Large intestine (tissue), 3 donors: ENCODE measurements at regions not wholly inside any gene's neighbourhood (a gene's known extent, or its start where the extent isn't known, plus 50 kb on each side); places are given as distances from the start of the nearest gene placed in this dataset.

ENCODE experiments used
- DNase-seq, 2 donors: peaks; one replicate each; pipeline versions ENCODE4 v3.0.0 to v3.0.0-alpha.2; 2013
- H3K27ac ChIP-seq: one replicate; pipeline ENCODE4 v1.5.1; 2013; ENCODE audit warnings: low read length
- H3K27me3 ChIP-seq: 2 replicates; pipeline ENCODE4 v1.6.1; 2013; ENCODE audit warnings: low read length; ENCODE audit not compliant: control insufficient read depth, insufficient read depth
- H3K36me3 ChIP-seq: 2 replicates; pipeline ENCODE4 v1.6.1; 2013; ENCODE audit warnings: low read length; ENCODE audit not compliant: control insufficient read depth, insufficient read depth
- H3K4me1 ChIP-seq: one replicate; pipeline ENCODE4 v1.6.1; 2013; ENCODE audit warnings: low read length; ENCODE audit not compliant: control insufficient read depth, insufficient read depth
- H3K4me3 ChIP-seq: one replicate; pipeline ENCODE4 v1.5.1; 2013; ENCODE audit warnings: low read length
- H3K9me3 ChIP-seq: one replicate; pipeline ENCODE4 v1.6.1; 2013; ENCODE audit warnings: mild to moderate bottlenecking, low read depth, low read length, moderate library complexity; ENCODE audit not compliant: control insufficient read depth
- WGBS: methylation state at CpG from one replicate; pipeline ENCODE4 v1.1.5; 2013; ENCODE audit warnings: low lambda C conversion rate; ENCODE audit not compliant: insufficient coverage; 5-methylcytosine and 5-hydroxymethylcytosine counted together

DNA sequence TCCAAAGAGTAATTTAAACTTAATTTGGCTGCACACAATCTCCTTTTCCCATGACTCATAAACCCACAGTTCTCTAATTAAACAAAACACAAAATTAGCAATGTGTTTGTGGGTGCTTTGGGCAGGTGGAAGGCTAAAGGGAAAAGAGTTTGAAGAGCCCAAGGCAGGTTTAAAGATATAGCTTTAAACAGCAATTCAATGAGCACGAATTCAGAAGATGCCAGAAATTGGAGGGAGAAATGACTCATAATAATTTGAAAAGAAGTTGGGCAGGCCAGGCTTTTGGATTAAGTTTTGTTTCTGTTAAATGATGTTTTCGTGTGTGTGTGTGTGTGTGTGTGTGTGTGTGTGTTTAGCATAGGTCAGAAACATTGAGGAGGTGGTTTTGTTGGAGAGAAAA lies 594.8 kb upstream of the ZEB2 start:
- Histone ChIP-seq H3K36me3 (no peaks in the 10 kb centered on the region), H3K4me3 (no peak overlapping the region), H3K4me1 (no peaks in the 10 kb centered on the region), H3K27me3 (no peaks in the 10 kb centered on the region), H3K27ac (no peak overlapping the region), H3K9me3 (no peaks in the 10 kb centered on the region)
- WGBS: 80% methylated on average over 1 of the region's 2 CpGs
- no peak for DNase-seq

- Histone ChIP-seq H3K27me3 (no peaks in the 10 kb centered on the region), H3K4me3 (no peak overlapping the region), H3K36me3 (no peaks in the 10 kb centered on the region), H3K9me3 (no peaks in the 10 kb centered on the region), H3K4me1 (no peaks in the 10 kb centered on the region), H3K27ac (no peak overlapping the region)
- DNase-seq: no peak
Observed at GRCh38 chr2:145112467-145112866, 592.5 kb upstream of the ZEB2 start.

- no peak overlapping the region for H3K27ac ChIP-seq
- WGBS: no CpG with 5 or more reads among the region's 3 CpGs
Observed at GRCh38 chr2:145110668-145111356, 590.9 kb upstream of the ZEB2 start.

DNA sequence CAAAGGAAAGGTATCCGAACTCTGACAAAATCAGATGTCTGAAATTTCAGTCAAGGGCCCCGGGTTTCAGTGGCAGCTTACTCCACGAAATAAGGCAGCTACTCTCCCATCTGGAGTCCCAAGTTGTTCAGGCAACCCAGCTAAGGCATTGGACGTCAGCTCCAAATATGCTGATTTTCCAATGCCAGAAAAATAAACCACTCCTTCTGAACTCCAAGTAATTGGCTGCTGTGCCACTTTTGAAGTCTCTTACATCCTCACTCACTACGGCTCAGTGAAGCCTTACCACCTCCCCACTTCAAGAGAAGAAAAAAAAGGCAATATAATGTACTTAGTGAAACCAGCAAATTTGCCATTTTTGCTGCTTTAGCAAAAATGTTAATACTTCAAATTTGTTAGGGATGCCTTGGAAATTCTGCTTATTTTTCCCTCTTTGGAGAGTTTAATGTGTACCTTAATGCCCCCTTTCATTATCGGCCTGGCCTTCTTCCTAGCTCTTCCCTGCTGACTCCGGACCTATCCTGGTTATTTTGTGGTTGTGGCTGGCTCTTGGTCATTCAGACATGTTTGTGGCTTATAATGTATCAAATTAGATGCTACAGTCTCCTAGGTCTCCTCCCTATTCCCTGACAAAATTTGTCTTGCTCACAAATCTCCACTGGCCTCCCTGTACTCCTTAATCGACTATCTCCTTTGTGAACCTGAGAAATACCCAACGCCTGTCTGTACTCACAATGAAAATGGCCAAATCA lies 589.2 kb upstream of the ZEB2 start:
- no peak overlapping the region for H3K27ac ChIP-seq
- H3K36me3 ChIP-seq: no peaks in the 10 kb centered on the region
- no peaks in the 10 kb centered on the region for H3K27me3 ChIP-seq
- H3K9me3 ChIP-seq: no peaks in the 10 kb centered on the region
- no peak overlapping the region for H3K4me3 ChIP-seq
- H3K4me1 ChIP-seq: no peaks in the 10 kb centered on the region
- DNase-seq: no peak
- WGBS: 100% methylated on average over 3 of the region's 9 CpGs

More at GRCh38 chr2:145110668-145111356, 590.9 kb upstream of the ZEB2 start:
- H3K36me3 ChIP-seq: no peaks in the 10 kb centered on the region
- H3K4me3 ChIP-seq: no peak overlapping the region
- no peaks in the 10 kb centered on the region for H3K27me3 ChIP-seq
- no peaks in the 10 kb centered on the region for H3K9me3 ChIP-seq
- no peaks in the 10 kb centered on the region for H3K4me1 ChIP-seq
- no peak for DNase-seq

DNA sequence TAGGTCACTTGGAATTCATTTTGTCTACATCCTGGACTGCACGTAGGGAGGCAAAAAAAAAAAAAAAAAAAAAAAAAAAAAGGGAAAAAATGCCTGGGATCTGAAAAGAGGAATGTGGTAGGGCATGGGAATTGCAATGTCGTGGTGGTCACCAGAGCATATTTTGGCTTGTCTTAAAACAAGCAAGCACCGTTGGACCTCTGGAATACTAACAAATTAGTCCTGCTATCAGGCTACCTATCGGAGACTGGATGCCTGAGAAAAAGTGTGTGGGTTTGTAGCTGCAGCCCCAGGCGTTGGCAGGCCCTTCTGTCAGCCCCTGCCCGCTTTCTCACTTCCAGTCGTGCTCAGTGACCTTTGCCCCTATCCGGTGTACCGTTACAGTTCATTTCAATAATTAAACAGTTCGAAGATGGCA lies 588.5 kb upstream of the ZEB2 start:
- H3K36me3 ChIP-seq: no peaks in the 10 kb centered on the region
- H3K4me3 ChIP-seq: no peak overlapping the region
- no peak for DNase-seq
- H3K4me1 ChIP-seq: no peaks in the 10 kb centered on the region
- no peak overlapping the region for H3K27ac ChIP-seq
- no peaks in the 10 kb centered on the region for H3K27me3 ChIP-seq
- WGBS: 100% methylated on average over 1 of the region's 10 CpGs
- H3K9me3 ChIP-seq: no peaks in the 10 kb centered on the region

GRCh38 chr2:145106293-145106692 lies 586.4 kb upstream of the ZEB2 start:
- no peak for DNase-seq
- Histone ChIP-seq H3K4me3 (no peak overlapping the region), H3K36me3 (no peaks in the 10 kb centered on the region), H3K27me3 (no peaks in the 10 kb centered on the region), H3K9me3 (no peaks in the 10 kb centered on the region), H3K4me1 (no peaks in the 10 kb centered on the region), H3K27ac (no peak overlapping the region)
- 100% methylated on average over 4 of the region's 5 CpGs for WGBS

- H3K4me3 ChIP-seq: no peak overlapping the region
- 100% methylated on average over 1 of the region's 2 CpGs for WGBS
- DNase-seq: no peak
- H3K27ac ChIP-seq: no peak overlapping the region
- no peaks in the 10 kb centered on the region for H3K4me1 ChIP-seq
- no peaks in the 10 kb centered on the region for H3K27me3 ChIP-seq
- no peaks in the 10 kb centered on the region for H3K9me3 ChIP-seq
- no peaks in the 10 kb centered on the region for H3K36me3 ChIP-seq
Observed at GRCh38 chr2:145102706-145103105, 582.8 kb upstream of the ZEB2 start.

GRCh38 chr2:145100301-145100700 lies 580.4 kb upstream of the ZEB2 start:
- Histone ChIP-seq H3K27me3 (no peaks in the 10 kb centered on the region), H3K9me3 (no peaks in the 10 kb centered on the region), H3K4me1 (no peaks in the 10 kb centered on the region), H3K27ac (no peak overlapping the region), H3K4me3 (no peak overlapping the region), H3K36me3 (no peaks in the 10 kb centered on the region)
- no CpG with 5 or more reads among the region's 1 CpG for WGBS
- no peak for DNase-seq

DNA sequence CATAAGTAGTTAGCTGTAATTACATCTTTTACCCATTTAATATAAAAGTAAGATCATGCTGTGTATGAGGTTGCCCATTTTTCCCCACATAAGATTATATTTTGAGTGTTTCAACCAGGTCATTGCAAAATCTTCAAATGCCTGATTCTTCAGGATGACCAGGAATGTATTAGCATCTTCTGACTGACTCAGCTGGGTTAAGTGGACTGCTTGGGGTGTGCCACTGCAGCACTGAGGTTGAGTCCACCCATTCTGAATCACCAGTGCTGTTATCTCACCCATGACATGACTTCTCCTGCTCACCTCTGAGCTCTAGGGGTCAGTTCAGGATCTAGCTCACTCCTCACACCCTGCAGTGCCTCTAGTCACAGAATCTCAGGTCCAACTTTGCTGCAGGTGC lies 576.7 kb upstream of the ZEB2 start:
- Histone ChIP-seq H3K9me3 (no peaks in the 10 kb centered on the region), H3K4me1 (no peaks in the 10 kb centered on the region), H3K27ac (no peak overlapping the region), H3K27me3 (no peaks in the 10 kb centered on the region), H3K4me3 (no peak overlapping the region), H3K36me3 (no peaks in the 10 kb centered on the region)
- DNase-seq: no peak

- H3K36me3 ChIP-seq: no peaks in the 10 kb centered on the region
- no peak overlapping the region for H3K4me3 ChIP-seq
- no peaks in the 10 kb centered on the region for H3K9me3 ChIP-seq
- no peak for DNase-seq
- 33% methylated on average over 1 of the region's 3 CpGs for WGBS
- no peaks in the 10 kb centered on the region for H3K27me3 ChIP-seq
- no peaks in the 10 kb centered on the region for H3K4me1 ChIP-seq
- H3K27ac ChIP-seq: no peak overlapping the region
Observed at GRCh38 chr2:145095641-145096435, 575.9 kb upstream of the ZEB2 start.
